OCI-LY1 (cell line): ENCODE measurements at regions not wholly inside any gene's neighbourhood (a gene's known extent, or its start where the extent isn't known, plus 50 kb on each side); places are given as distances from the start of the nearest gene placed in this dataset.

Source experiments
- H2AFZ ChIP-seq: fragments of 200-600 bp; sonication (generic), shearing (Covaris generic); 2 replicates; pipeline ENCODE4 v1.6.0; 2014; ENCODE audit warnings: antibody characterized with exemption, mild to moderate bottlenecking, low read length
- H3F3A ChIP-seq: fragments of 200-600 bp; sonication (generic), shearing (Covaris generic); 2 replicates; pipeline ENCODE4 v1.6.0; 2014; ENCODE audit warnings: mild to moderate bottlenecking, antibody characterized with exemption, low read length, moderate library complexity; ENCODE audit not compliant: insufficient read depth
- H3K27ac ChIP-seq: fragments of 200-600 bp; sonication (generic); 2 replicates; pipeline ENCODE4 v1.5.1; 2014; ENCODE audit warnings: low read length, mixed run types, mild to moderate bottlenecking, low read depth; ENCODE audit not compliant: poor library complexity, severe bottlenecking
- H3K27me3 ChIP-seq: fragments of 200-600 bp; sonication (generic); 2 replicates; pipeline ENCODE4 v1.6.0; 2014; ENCODE audit warnings: antibody characterized with exemption, mild to moderate bottlenecking, low read length, moderate library complexity; ENCODE audit not compliant: insufficient read depth
- H3K36me3 ChIP-seq: fragments of 200-600 bp; sonication (generic); 2 replicates; pipeline ENCODE4 v1.6.1; 2014; ENCODE audit warnings: mild to moderate bottlenecking, antibody characterized with exemption, low read length, moderate library complexity, mixed read lengths; ENCODE audit not compliant: insufficient read depth
- H3K4me1 ChIP-seq: fragments of 200-600 bp; sonication (generic); 2 replicates; pipeline ENCODE4 v1.5.1; 2014; ENCODE audit warnings: mild to moderate bottlenecking, low read length, moderate library complexity; ENCODE audit not compliant: insufficient read depth, severe bottlenecking
- H3K4me2 ChIP-seq: fragments of 200-600 bp; sonication (generic), shearing (Covaris generic); 2 replicates; pipeline ENCODE4 v1.6.1; 2014; ENCODE audit warnings: low read length
- H3K4me3 ChIP-seq: fragments of 200-600 bp; sonication (generic); 2 replicates; pipeline ENCODE4 v1.5.1; 2014; ENCODE audit warnings: low read length, low read depth, mild to moderate bottlenecking, mixed read lengths; ENCODE audit not compliant: poor library complexity, severe bottlenecking
- H3K79me2 ChIP-seq: fragments of 200-600 bp; shearing (Covaris generic); 2 replicates; pipeline ENCODE4 v1.6.1; 2016; ENCODE audit warnings: mixed run types, low read length, mixed read lengths; ENCODE audit not compliant: insufficient read depth
- H3K9ac ChIP-seq: fragments of 200-600 bp; sonication (generic), shearing (Covaris generic); 2 replicates; pipeline ENCODE4 v1.6.1; 2014; ENCODE audit warnings: mild to moderate bottlenecking, low read length, mixed read lengths
- H3K9me2 ChIP-seq: fragments of 200-600 bp; sonication (generic), shearing (Covaris generic); 2 replicates; pipeline ENCODE4 v1.6.1; 2014; ENCODE audit warnings: low read depth, mild to moderate bottlenecking, low read length, mixed read lengths
- H3K9me3 ChIP-seq: fragments of 200-600 bp; shearing (Covaris generic); 2 replicates; pipeline ENCODE4 v1.6.1; 2014; ENCODE audit warnings: low read length, mixed read lengths
- H4K20me1 ChIP-seq: fragments of 200-600 bp; sonication (generic), shearing (Covaris generic); 2 replicates; pipeline ENCODE4 v1.6.0; 2016; ENCODE audit warnings: mild to moderate bottlenecking, low read length; ENCODE audit not compliant: insufficient read depth
- EZH2 ChIP-seq: fragments of 200-600 bp; sonication (generic), shearing (Covaris generic); IDR thresholded peaks from 2 replicates; pipeline ENCODE4 v1.8.0; 2017; ENCODE audit warnings: borderline replicate concordance, mixed run types, mild to moderate bottlenecking, antibody characterized with exemption, low read length, moderate library complexity, mixed read lengths
- TF ChIP-seq, protein P1 (sequence below): fragments of 200-600 bp; sonication (generic), shearing (Covaris generic); IDR thresholded peaks from 2 replicates; pipeline ENCODE4 v1.5.1; 2017; ENCODE audit warnings: mild to moderate bottlenecking, antibody characterized with exemption, low read length, moderate library complexity, mixed read lengths

DNA sequence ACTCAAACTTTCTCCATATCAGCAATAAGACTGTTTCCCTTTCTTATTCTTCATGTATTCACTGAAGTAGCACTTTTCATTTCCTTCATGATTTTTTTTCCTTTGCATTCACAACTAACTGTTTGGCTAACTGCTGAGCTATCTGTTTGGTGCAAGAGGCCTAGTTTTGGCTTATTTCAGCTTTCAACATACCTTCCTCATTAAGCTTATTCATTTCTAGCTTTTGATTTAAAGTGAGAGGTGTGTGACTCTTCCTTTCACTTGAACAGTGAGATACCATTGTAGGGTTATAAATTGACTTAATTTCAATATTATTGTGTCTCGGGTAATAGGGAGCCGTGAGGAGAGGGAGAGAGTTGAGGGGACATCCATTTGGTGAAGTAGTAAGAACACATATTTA lies 262.0 kb upstream of the PREP start:
- Histone ChIP-seq H3K9ac (no peak overlapping the region), H3K9me3 (no peaks in the 10 kb centered on the region), H3K27me3 (no peaks in the 10 kb centered on the region), H3K4me1 (peaks cover 7% of the 10 kb centered on the region), H4K20me1 (no peaks in the 10 kb centered on the region), H3K27ac (no peak overlapping the region), H3F3A (no peaks in the 10 kb centered on the region), H2AFZ (no peak overlapping the region), H3K4me3 (no peak overlapping the region), H3K4me2 (no peak overlapping the region), H3K79me2 (no peaks in the 10 kb centered on the region), H3K9me2 (no peaks in the 10 kb centered on the region), H3K36me3 (no peaks in the 10 kb centered on the region)
- no peak for TF ChIP-seq EZH2
- TF ChIP-seq, protein P1, sequence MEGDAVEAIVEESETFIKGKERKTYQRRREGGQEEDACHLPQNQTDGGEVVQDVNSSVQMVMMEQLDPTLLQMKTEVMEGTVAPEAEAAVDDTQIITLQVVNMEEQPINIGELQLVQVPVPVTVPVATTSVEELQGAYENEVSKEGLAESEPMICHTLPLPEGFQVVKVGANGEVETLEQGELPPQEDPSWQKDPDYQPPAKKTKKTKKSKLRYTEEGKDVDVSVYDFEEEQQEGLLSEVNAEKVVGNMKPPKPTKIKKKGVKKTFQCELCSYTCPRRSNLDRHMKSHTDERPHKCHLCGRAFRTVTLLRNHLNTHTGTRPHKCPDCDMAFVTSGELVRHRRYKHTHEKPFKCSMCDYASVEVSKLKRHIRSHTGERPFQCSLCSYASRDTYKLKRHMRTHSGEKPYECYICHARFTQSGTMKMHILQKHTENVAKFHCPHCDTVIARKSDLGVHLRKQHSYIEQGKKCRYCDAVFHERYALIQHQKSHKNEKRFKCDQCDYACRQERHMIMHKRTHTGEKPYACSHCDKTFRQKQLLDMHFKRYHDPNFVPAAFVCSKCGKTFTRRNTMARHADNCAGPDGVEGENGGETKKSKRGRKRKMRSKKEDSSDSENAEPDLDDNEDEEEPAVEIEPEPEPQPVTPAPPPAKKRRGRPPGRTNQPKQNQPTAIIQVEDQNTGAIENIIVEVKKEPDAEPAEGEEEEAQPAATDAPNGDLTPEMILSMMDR, result no peak

DNA sequence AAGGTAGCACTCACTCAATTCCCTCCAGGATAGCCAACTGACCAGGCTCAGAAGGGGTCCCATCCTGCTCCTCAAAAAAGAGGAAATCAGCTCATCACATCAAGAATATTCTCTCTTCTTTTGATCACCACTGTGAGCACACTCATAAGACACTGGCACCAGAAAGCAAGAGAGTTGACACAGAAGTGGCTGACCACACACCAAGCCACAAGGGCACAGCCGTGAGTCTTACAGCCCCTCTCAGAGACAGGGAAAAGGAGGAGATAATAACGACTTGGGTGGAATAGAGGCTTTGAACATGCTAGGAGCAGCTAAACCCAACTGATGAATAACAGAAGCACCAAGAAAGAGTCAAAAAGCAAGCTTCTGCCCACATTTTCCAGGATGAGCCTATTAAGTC lies 249.1 kb upstream of the PREP start:
- no peak overlapping the region for H3K4me2 ChIP-seq
- H3K36me3 ChIP-seq, result no peaks in the 10 kb centered on the region
- no peaks in the 10 kb centered on the region for H3K27me3 ChIP-seq
- H3K9me2 ChIP-seq, result no peaks in the 10 kb centered on the region
- H3K9me3 ChIP-seq, result 0 out of 2 replicates have a peak, but pooled peaks cover 3% of the 10 kb centered on the region
- H2AFZ ChIP-seq, result no peak overlapping the region
- H4K20me1 ChIP-seq, result no peaks in the 10 kb centered on the region
- H3K4me3 ChIP-seq, result no peak overlapping the region
- no peaks in the 10 kb centered on the region for H3K79me2 ChIP-seq
- no peak overlapping the region for H3K9ac ChIP-seq
- no peaks in the 10 kb centered on the region for H3F3A ChIP-seq
- no peak overlapping the region for H3K27ac ChIP-seq
- TF ChIP-seq, protein P1, result no peak
- peaks cover 16% of the 10 kb centered on the region for H3K4me1 ChIP-seq

DNA sequence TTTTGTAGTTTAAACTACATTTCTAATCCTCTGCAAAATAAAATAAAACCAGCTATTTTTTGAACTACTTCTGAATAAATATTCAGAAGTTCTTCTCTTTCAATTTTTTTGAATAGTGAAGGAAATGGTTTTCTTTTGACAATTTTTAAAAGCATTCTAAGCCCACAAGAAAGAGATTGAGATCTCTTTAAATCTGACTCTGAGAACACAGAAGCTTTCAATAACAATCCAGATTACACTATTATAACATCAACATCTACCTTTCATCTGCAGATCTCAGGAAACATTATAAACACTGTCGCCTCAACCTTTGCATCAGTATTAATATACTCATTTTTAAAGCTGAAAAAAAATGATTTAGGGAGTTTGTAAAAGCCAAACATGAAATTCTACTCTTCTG lies 247.5 kb upstream of the PREP start:
- H3K9me3 ChIP-seq, result 0 out of 2 replicates have a peak, but pooled peaks cover 3% of the 10 kb centered on the region
- TF ChIP-seq, protein P1, result no peak
- TF ChIP-seq EZH2, result no peak
- no peak overlapping the region for H3K4me3 ChIP-seq
- no peak overlapping the region for H2AFZ ChIP-seq
- no peaks in the 10 kb centered on the region for H3K9me2 ChIP-seq
- no peak overlapping the region for H3K9ac ChIP-seq
- no peaks in the 10 kb centered on the region for H3F3A ChIP-seq
- no peak overlapping the region for H3K4me2 ChIP-seq
- peaks cover 30% of the 10 kb centered on the region for H3K4me1 ChIP-seq
- no peak overlapping the region for H3K27ac ChIP-seq
- no peaks in the 10 kb centered on the region for H3K27me3 ChIP-seq
- H3K36me3 ChIP-seq, result no peaks in the 10 kb centered on the region
- no peaks in the 10 kb centered on the region for H3K79me2 ChIP-seq
- no peaks in the 10 kb centered on the region for H4K20me1 ChIP-seq
